Neural cell (in vitro differentiated cells): ENCODE measurements at regions not wholly inside any gene's neighbourhood (a gene's known extent, or its start where the extent isn't known, plus 50 kb on each side); places are given as distances from the start of the nearest gene placed in this dataset.

ENCODE experiments used
- H2AFZ ChIP-seq: fragments of 200-600, 300-800 bp; sonication (generic), shearing (Covaris generic); 2 replicates; pipeline ENCODE4 v1.6.0; 2014; ENCODE audit warnings: low read depth, mild to moderate bottlenecking, antibody characterized with exemption, low read length, moderate library complexity
- H3F3A ChIP-seq: fragments of 200-600 bp; shearing (Covaris generic); 2 replicates; pipeline ENCODE4 v1.6.1; 2016; ENCODE audit warnings: mild to moderate bottlenecking, moderate library complexity, mixed read lengths, antibody characterized with exemption, low read length; ENCODE audit not compliant: insufficient read depth, poor library complexity, severe bottlenecking
- H3K27ac ChIP-seq: fragments of 200-600, 300-800 bp; sonication (generic), shearing (Covaris generic); 2 replicates; pipeline ENCODE4 v1.5.1; 2014; ENCODE audit warnings: mild to moderate bottlenecking, low read length, moderate library complexity
- H3K27me3 ChIP-seq: fragments of 300-800, 200-600 bp; sonication (generic), shearing (Covaris generic); 2 replicates; pipeline ENCODE4 v1.6.0; 2014; ENCODE audit warnings: mild to moderate bottlenecking, low read depth, low read length, moderate library complexity; ENCODE audit not compliant: insufficient read depth
- H3K36me3 ChIP-seq: fragments of 300-800, 200-600 bp; sonication (generic), shearing (Covaris generic); 2 replicates; pipeline ENCODE4 v1.5.1; 2014; ENCODE audit warnings: mild to moderate bottlenecking, antibody characterized with exemption, low read length, moderate library complexity; ENCODE audit not compliant: insufficient read depth
- H3K4me2 ChIP-seq: fragments of 300-800, 200-600 bp; sonication (generic), shearing (Covaris generic); 2 replicates; pipeline ENCODE4 v1.6.0; 2014; ENCODE audit warnings: mild to moderate bottlenecking, low read length
- H3K4me3 ChIP-seq: fragments of 300-800, 200-600 bp; sonication (generic), shearing (Covaris generic); 2 replicates; pipeline ENCODE4 v1.5.1; 2014; ENCODE audit warnings: mild to moderate bottlenecking, low read length, moderate library complexity
- H3K79me2 ChIP-seq: fragments of 200-600 bp; shearing (Covaris generic); replicated peaks from 2 replicates; pipeline ENCODE4 v1.6.0; 2014; ENCODE audit warnings: mild to moderate bottlenecking, low read length, moderate library complexity; ENCODE audit not compliant: insufficient read depth
- H3K9ac ChIP-seq: fragments of 300-800, 200-600 bp; sonication (generic), shearing (Covaris generic); 2 replicates; pipeline ENCODE4 v1.6.1; 2016; ENCODE audit warnings: mild to moderate bottlenecking, low read length, mixed read lengths
- H3K9me2 ChIP-seq: fragments of 200-600 bp; shearing (Covaris generic); 2 replicates; pipeline ENCODE4 v1.6.1; 2016; ENCODE audit warnings: mild to moderate bottlenecking, low read length, mixed read lengths; ENCODE audit not compliant: insufficient read depth
- H3K9me3 ChIP-seq: fragments of 200-600, 300-800 bp; sonication (generic), shearing (Covaris generic); 2 replicates; pipeline ENCODE4 v1.6.1; 2016; ENCODE audit warnings: mild to moderate bottlenecking, mixed run types, low read length, moderate library complexity, mixed read lengths
- H4K20me1 ChIP-seq: fragments of 200-600 bp; shearing (Covaris generic); 2 replicates; pipeline ENCODE4 v1.6.1; 2016; ENCODE audit warnings: mild to moderate bottlenecking, mixed run types; ENCODE audit not compliant: insufficient read depth
- CTCF ChIP-seq: fragments of 450-650 bp; IDR thresholded peaks from 2 replicates; pipeline ENCODE4 v1.5.1; 2014; ENCODE audit warnings: antibody characterized with exemption, mild to moderate bottlenecking, moderate library complexity; ENCODE audit not compliant: poor library complexity, severe bottlenecking
- EP300 ChIP-seq: fragments of 450-650 bp; conservative IDR thresholded peaks from 2 replicates; pipeline ENCODE4 v1.6.1; 2014; ENCODE audit warnings: antibody characterized with exemption, mild to moderate bottlenecking, moderate library complexity; ENCODE audit not compliant: poor library complexity, severe bottlenecking
- EZH2 ChIP-seq: fragments of 200-600, 300-800 bp; shearing (Covaris generic), sonication (generic); IDR thresholded peaks from 2 replicates; pipeline ENCODE4 v1.6.1; 2014; ENCODE audit warnings: antibody characterized with exemption, low read length, borderline replicate concordance, mild to moderate bottlenecking; ENCODE audit not compliant: insufficient read depth, poor library complexity, severe bottlenecking
- MXI1 ChIP-seq: fragments of 450-650 bp; conservative IDR thresholded peaks from 2 replicates; pipeline ENCODE4 v1.6.1; 2014; ENCODE audit warnings: antibody characterized with exemption, mild to moderate bottlenecking; ENCODE audit not compliant: poor library complexity, severe bottlenecking
- POLR2AphosphoS5 ChIP-seq: IDR thresholded peaks from 2 replicates; pipeline ENCODE4 v1.6.1; 2012
- RAD21 ChIP-seq: fragments of 450-650 bp; conservative IDR thresholded peaks from 2 replicates; pipeline ENCODE4 v1.6.1; 2014; ENCODE audit warnings: antibody characterized with exemption, mild to moderate bottlenecking, moderate library complexity
- SMC3 ChIP-seq: fragments of 450-650 bp; conservative IDR thresholded peaks from 2 replicates; pipeline ENCODE4 v1.6.1; 2014; ENCODE audit warnings: antibody characterized with exemption, mild to moderate bottlenecking, moderate library complexity; ENCODE audit not compliant: poor library complexity
- TAF1 ChIP-seq: IDR thresholded peaks from 2 replicates; pipeline ENCODE4 v1.6.1; 2012; ENCODE audit warnings: low read depth
- TF ChIP-seq, protein P1 (sequence below): IDR thresholded peaks from 2 replicates; pipeline ENCODE4 v1.6.1; 2012; ENCODE audit warnings: borderline replicate concordance

GRCh38 chr4:153954654-153955053 is 165.8 kb upstream of the SFRP2 start:
- Histone ChIP-seq H3K36me3 (no peaks in the 10 kb centered on the region), H3F3A (no peaks in the 10 kb centered on the region), H3K9me2 (no peaks in the 10 kb centered on the region), H3K4me3 (no peak overlapping the region), H2AFZ (no peak overlapping the region), H3K79me2 (no peaks in the 10 kb centered on the region), H3K27me3 (no peaks in the 10 kb centered on the region), H4K20me1 (no peaks in the 10 kb centered on the region), H3K4me2 (no peak overlapping the region), H3K9ac (no peak overlapping the region), H3K9me3 (no peaks in the 10 kb centered on the region), H3K27ac (no peak overlapping the region)
- TF ChIP-seq EP300 (no peak), SMC3 (no peak), POLR2AphosphoS5 (no peak)
- TF ChIP-seq, protein P1, sequence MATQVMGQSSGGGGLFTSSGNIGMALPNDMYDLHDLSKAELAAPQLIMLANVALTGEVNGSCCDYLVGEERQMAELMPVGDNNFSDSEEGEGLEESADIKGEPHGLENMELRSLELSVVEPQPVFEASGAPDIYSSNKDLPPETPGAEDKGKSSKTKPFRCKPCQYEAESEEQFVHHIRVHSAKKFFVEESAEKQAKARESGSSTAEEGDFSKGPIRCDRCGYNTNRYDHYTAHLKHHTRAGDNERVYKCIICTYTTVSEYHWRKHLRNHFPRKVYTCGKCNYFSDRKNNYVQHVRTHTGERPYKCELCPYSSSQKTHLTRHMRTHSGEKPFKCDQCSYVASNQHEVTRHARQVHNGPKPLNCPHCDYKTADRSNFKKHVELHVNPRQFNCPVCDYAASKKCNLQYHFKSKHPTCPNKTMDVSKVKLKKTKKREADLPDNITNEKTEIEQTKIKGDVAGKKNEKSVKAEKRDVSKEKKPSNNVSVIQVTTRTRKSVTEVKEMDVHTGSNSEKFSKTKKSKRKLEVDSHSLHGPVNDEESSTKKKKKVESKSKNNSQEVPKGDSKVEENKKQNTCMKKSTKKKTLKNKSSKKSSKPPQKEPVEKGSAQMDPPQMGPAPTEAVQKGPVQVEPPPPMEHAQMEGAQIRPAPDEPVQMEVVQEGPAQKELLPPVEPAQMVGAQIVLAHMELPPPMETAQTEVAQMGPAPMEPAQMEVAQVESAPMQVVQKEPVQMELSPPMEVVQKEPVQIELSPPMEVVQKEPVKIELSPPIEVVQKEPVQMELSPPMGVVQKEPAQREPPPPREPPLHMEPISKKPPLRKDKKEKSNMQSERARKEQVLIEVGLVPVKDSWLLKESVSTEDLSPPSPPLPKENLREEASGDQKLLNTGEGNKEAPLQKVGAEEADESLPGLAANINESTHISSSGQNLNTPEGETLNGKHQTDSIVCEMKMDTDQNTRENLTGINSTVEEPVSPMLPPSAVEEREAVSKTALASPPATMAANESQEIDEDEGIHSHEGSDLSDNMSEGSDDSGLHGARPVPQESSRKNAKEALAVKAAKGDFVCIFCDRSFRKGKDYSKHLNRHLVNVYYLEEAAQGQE: no peak

- Histone ChIP-seq H3F3A (no peaks in the 10 kb centered on the region), H3K27me3 (no peaks in the 10 kb centered on the region), H3K36me3 (no peaks in the 10 kb centered on the region), H3K9me3 (peaks cover 11% of the 10 kb centered on the region), H3K9me2 (no peaks in the 10 kb centered on the region), H3K4me3 (no peak overlapping the region), H2AFZ (no peak overlapping the region), H3K79me2 (no peaks in the 10 kb centered on the region), H3K4me2 (no peak overlapping the region), H3K9ac (no peak overlapping the region), H4K20me1 (no peaks in the 10 kb centered on the region), H3K27ac (no peak overlapping the region)
- no peak for TF ChIP-seq MXI1
- no peak for TF ChIP-seq CTCF
- TF ChIP-seq, protein P1: no peak
- TF ChIP-seq RAD21: no peak
- no peak for TF ChIP-seq EZH2
- no peak for TF ChIP-seq EP300
- no peak for TF ChIP-seq POLR2AphosphoS5
- TF ChIP-seq TAF1: no peak
- no peak for TF ChIP-seq SMC3
Observed at GRCh38 chr4:153950100-153950979, 161.5 kb upstream of the SFRP2 start.
